Suprapubic skin (tissue), 3 donors: ENCODE measurements at regions not wholly inside any gene's neighbourhood (a gene's known extent, or its start where the extent isn't known, plus 50 kb on each side); places are given as distances from the start of the nearest gene placed in this dataset.

Source experiments
- CTCF ChIP-seq, 2 donors: fragments of 200-600 bp in 1 of 2; fragments of 450-650 bp in 1 of 2; sonication (generic) in 1 of 2; IDR thresholded peaks; one replicate each; pipeline ENCODE4 v1.5.1; 2016 to 2019; ENCODE audit warnings: antibody characterized with exemption in 2 of 2, mild to moderate bottlenecking in 1 of 2, moderate library complexity in 1 of 2
- EP300 ChIP-seq: sonication (generic); formaldehyde crosslinking; IDR thresholded peaks from one replicate; pipeline ENCODE4 v1.6.1; 2017; ENCODE audit warnings: antibody characterized with exemption

- no peak for TF ChIP-seq CTCF (IDR thresholded peaks at IDR 0.05)
- no peak for TF ChIP-seq EP300
Measured at GRCh38 chr4:31549256-31549655, 829.1 kb downstream of the PCDH7 start.
